Ovary (tissue), 3 donors: ENCODE measurements at regions not wholly inside any gene's neighbourhood (a gene's known extent, or its start where the extent isn't known, plus 50 kb on each side); places are given as distances from the start of the nearest gene placed in this dataset.

ENCODE experiments used
- EP300 ChIP-seq: sonication (generic); formaldehyde crosslinking; IDR thresholded peaks from one replicate; pipeline ENCODE4 v1.6.1; 2017; ENCODE audit warnings: antibody characterized with exemption
- POLR2A ChIP-seq: fragments of 450-650 bp; IDR thresholded peaks from one replicate; pipeline ENCODE4 v1.6.1; 2017; ENCODE audit warnings: antibody characterized with exemption, mild to moderate bottlenecking, moderate library complexity
- TF ChIP-seq, protein P1 (sequence below), 3 donors: fragments of 450-650 bp in 2 of 3; fragments of 200-600 bp in 1 of 3; IDR thresholded peaks; one replicate each; pipeline versions ENCODE4 v1.5.1 to v1.8.0; 2016 to 2022; ENCODE audit warnings: antibody characterized with exemption in 3 of 3, mild to moderate bottlenecking in 1 of 3
- donor health status: DM: no; HTN: no; CAD: no.

DNA sequence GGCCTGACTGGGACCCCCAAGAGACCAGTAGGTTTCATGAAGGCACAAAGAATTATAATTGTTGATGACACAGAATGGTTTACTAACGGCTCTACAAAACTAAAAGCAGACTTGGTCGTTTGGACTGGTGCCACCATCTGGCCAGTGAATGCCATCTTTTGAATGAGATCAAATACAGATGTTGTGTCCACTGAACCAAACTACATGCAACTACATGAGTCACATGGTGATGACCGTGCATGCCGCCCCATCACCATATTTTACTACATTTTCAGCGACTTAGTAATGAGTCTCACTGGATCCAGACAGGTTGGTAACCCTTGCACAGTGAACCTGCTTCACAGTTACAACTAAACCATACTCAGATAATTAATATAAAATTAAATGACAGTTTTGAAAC, 803.3 kb downstream of the DIPK2A start:
- TF ChIP-seq, protein P1, sequence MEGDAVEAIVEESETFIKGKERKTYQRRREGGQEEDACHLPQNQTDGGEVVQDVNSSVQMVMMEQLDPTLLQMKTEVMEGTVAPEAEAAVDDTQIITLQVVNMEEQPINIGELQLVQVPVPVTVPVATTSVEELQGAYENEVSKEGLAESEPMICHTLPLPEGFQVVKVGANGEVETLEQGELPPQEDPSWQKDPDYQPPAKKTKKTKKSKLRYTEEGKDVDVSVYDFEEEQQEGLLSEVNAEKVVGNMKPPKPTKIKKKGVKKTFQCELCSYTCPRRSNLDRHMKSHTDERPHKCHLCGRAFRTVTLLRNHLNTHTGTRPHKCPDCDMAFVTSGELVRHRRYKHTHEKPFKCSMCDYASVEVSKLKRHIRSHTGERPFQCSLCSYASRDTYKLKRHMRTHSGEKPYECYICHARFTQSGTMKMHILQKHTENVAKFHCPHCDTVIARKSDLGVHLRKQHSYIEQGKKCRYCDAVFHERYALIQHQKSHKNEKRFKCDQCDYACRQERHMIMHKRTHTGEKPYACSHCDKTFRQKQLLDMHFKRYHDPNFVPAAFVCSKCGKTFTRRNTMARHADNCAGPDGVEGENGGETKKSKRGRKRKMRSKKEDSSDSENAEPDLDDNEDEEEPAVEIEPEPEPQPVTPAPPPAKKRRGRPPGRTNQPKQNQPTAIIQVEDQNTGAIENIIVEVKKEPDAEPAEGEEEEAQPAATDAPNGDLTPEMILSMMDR (IDR thresholded peaks at IDR 0.05) = no peak
- TF ChIP-seq EP300 (no peak), POLR2A (no peak)
